Calu3 (cell line): ENCODE measurements at regions not wholly inside any gene's neighbourhood (a gene's known extent, or its start where the extent isn't known, plus 50 kb on each side); places are given as distances from the start of the nearest gene placed in this dataset.

Source experiments
- BruUV-seq: library from RNA; stranded (reverse); fragments of 400-500 nt; replicated peaks from 2 replicates; lab custom pipeline; 2021; lab: Mats Ljungman, UMichigan
- CTCF ChIA-PET: fragments of 300-600 bp; sonication (Branson Sonifier 250); formaldehyde crosslinking; loops from one replicate; lab custom pipeline; 2022; ENCODE audit warnings: antibody characterized with exemption; lab: Charles Lee
- DNase-seq: peaks from one replicate; pipeline ENCODE4 v3.0.0; 2022
- H3K27ac Mint-ChIP-seq: one replicate; pipeline ENCODE4 v1.8.0; 2022; ENCODE audit warnings: mixed read lengths; ENCODE audit not compliant: unreplicated experiment
- H3K27me3 Mint-ChIP-seq: one replicate; pipeline ENCODE4 v1.8.0; 2022; ENCODE audit warnings: mixed read lengths; ENCODE audit not compliant: unreplicated experiment
- H3K36me3 Mint-ChIP-seq: one replicate; pipeline ENCODE4 v1.8.0; 2022; ENCODE audit warnings: mild to moderate bottlenecking, moderate library complexity, mixed read lengths; ENCODE audit not compliant: insufficient read depth, unreplicated experiment
- H3K4me1 Mint-ChIP-seq: one replicate; pipeline ENCODE4 v1.8.0; 2022; ENCODE audit warnings: mild to moderate bottlenecking, low read depth, mixed read lengths; ENCODE audit not compliant: unreplicated experiment
- H3K4me3 Mint-ChIP-seq: one replicate; pipeline ENCODE4 v1.8.0; 2022; ENCODE audit warnings: mild to moderate bottlenecking, low read depth, moderate library complexity, mixed read lengths; ENCODE audit not compliant: unreplicated experiment
- H3K9me3 Mint-ChIP-seq: one replicate; pipeline ENCODE4 v1.8.0; 2022; ENCODE audit warnings: low read depth, mixed read lengths; ENCODE audit not compliant: unreplicated experiment
- intact Hi-C: fragments of 100-400 bp; cut with micrococcal nuclease; formaldehyde crosslinking; loops from one replicate; pipeline ENCODE4 v1.10.0; 2022; ENCODE audit not compliant: unreplicated experiment
- TF ChIP-seq, protein P1 (sequence below): fragments of 200-600 bp; IDR thresholded peaks from one replicate; pipeline ENCODE4 v1.8.0; 2022; ENCODE audit warnings: antibody characterized with exemption; ENCODE audit not compliant: unreplicated experiment

DNA sequence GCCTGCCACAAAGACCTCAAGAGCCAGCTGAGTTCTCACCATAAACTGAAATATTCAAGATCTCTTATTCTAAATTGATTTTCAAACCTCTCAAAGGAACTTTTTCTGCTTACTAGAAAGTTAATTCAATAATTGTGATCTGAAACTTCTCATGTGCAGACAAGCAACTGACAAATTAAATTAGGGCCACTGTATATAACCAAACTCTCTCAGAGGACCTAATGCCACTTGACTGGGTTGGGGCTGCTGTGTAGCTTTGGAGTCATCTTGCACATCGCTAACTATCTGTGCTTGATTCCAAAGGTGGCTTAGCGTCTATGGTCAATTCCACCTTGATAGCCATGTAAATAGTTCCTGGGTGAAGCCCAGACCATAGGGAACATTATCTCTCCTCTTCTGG is 345.2 kb downstream of the GPR37 start:
- Mint-ChIP-seq H3K4me1 (no peaks in the 10 kb centered on the region), H3K27ac (no peak overlapping the region), H3K9me3 (no peaks in the 10 kb centered on the region), H3K36me3 (no peaks in the 10 kb centered on the region), H3K4me3 (no peak overlapping the region), H3K27me3 (no peaks in the 10 kb centered on the region)
- no peak for DNase-seq
- no TSS peak for BruUV-seq
- CTCF ChIA-PET: interaction anchor here (0.6 kb wide), 1 partner anchor 16 kb away, joined by 3 read pairs; no protein-coding TSS in a partner anchor
- intact Hi-C loops: no loop called here
- TF ChIP-seq, protein P1, sequence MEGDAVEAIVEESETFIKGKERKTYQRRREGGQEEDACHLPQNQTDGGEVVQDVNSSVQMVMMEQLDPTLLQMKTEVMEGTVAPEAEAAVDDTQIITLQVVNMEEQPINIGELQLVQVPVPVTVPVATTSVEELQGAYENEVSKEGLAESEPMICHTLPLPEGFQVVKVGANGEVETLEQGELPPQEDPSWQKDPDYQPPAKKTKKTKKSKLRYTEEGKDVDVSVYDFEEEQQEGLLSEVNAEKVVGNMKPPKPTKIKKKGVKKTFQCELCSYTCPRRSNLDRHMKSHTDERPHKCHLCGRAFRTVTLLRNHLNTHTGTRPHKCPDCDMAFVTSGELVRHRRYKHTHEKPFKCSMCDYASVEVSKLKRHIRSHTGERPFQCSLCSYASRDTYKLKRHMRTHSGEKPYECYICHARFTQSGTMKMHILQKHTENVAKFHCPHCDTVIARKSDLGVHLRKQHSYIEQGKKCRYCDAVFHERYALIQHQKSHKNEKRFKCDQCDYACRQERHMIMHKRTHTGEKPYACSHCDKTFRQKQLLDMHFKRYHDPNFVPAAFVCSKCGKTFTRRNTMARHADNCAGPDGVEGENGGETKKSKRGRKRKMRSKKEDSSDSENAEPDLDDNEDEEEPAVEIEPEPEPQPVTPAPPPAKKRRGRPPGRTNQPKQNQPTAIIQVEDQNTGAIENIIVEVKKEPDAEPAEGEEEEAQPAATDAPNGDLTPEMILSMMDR: no peak

DNA sequence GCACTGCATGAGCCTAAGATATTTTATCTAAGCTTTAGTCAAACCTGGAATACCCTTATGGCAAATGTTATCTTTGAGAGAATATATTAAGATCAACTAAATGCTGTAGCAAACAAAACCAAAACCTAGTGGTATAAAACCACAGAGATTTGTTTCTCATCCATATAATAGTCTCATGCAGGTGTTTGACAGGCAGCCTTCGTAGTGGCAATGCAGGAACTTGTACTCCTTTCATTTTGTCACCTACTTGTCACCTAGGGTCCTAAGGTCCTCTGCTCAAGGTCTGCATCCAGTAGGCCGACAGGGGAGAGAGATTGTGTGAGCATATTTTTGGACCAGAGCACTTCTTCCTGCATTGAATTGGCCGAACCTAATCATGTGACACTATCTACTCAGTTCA is 352.6 kb downstream of the GPR37 start:
- no TSS peak for BruUV-seq
- Mint-ChIP-seq H3K36me3 (no peaks in the 10 kb centered on the region), H3K9me3 (no peaks in the 10 kb centered on the region), H3K4me1 (no peaks in the 10 kb centered on the region), H3K4me3 (no peak overlapping the region), H3K27me3 (no peaks in the 10 kb centered on the region), H3K27ac (no peak overlapping the region)
- TF ChIP-seq, protein P1: no peak
- no peak for DNase-seq
- CTCF ChIA-PET: no interaction called here
- intact Hi-C loops: no loop called here

GRCh38 chr7:124412531-124412930 is 353.1 kb downstream of the GPR37 start:
- intact Hi-C loops: no loop called here
- DNase-seq: no peak
- no peaks in the 10 kb centered on the region for H3K4me1 Mint-ChIP-seq
- H3K4me3 Mint-ChIP-seq: no peak overlapping the region
- CTCF ChIA-PET: no interaction called here
- no peak overlapping the region for H3K27ac Mint-ChIP-seq
- TF ChIP-seq, protein P1: no peak
- H3K36me3 Mint-ChIP-seq: no peaks in the 10 kb centered on the region
- BruUV-seq: no TSS peak
- no peaks in the 10 kb centered on the region for H3K27me3 Mint-ChIP-seq
- H3K9me3 Mint-ChIP-seq: no peaks in the 10 kb centered on the region

GRCh38 chr7:124411796-124412195 is 353.8 kb downstream of the GPR37 start:
- CTCF ChIA-PET: no interaction called here
- no peaks in the 10 kb centered on the region for H3K27me3 Mint-ChIP-seq
- no TSS peak for BruUV-seq
- no peak overlapping the region for H3K27ac Mint-ChIP-seq
- no peaks in the 10 kb centered on the region for H3K9me3 Mint-ChIP-seq
- no peak for DNase-seq
- TF ChIP-seq, protein P1: no peak
- H3K4me1 Mint-ChIP-seq: peaks cover 7% of the 10 kb centered on the region
- no peaks in the 10 kb centered on the region for H3K36me3 Mint-ChIP-seq
- H3K4me3 Mint-ChIP-seq: no peak overlapping the region
- intact Hi-C loops: no loop called here
